NCI-H2081 (cell line): ENCODE measurements at regions not wholly inside any gene's neighbourhood (a gene's known extent, or its start where the extent isn't known, plus 50 kb on each side); places are given as distances from the start of the nearest gene placed in this dataset.
"Not testable (repeated sequence)": the region's sequence is repeated elsewhere in the genome, so short reads cannot be mapped to it uniquely, and the experiment has no call there.

ENCODE experiments used
- DNase-seq, 2 experiments: peaks; one replicate each; lab custom pipeline; 2025; lab: John Stamatoyannopoulos, UW

DNA sequence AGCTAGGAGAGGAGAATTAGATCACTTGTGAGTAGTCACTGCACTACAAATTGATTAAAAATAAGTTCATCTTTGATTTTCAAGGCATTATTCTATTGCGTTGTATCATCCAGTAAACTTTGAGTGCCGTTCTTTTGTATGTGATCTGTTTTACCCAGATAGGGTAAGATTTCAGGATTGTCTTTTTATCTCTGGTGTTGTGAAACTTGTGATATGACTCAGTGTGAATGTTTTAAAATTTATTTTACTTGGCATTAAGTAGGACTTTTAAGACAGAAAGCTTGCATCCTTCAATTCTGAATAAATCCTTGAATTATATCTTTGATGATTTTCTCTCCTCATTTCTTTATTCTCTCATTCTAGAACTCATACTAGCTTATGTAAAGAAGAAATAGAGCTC is 93.3 kb upstream of the ADAMTS5 start:
- no peak for DNase-seq

DNA sequence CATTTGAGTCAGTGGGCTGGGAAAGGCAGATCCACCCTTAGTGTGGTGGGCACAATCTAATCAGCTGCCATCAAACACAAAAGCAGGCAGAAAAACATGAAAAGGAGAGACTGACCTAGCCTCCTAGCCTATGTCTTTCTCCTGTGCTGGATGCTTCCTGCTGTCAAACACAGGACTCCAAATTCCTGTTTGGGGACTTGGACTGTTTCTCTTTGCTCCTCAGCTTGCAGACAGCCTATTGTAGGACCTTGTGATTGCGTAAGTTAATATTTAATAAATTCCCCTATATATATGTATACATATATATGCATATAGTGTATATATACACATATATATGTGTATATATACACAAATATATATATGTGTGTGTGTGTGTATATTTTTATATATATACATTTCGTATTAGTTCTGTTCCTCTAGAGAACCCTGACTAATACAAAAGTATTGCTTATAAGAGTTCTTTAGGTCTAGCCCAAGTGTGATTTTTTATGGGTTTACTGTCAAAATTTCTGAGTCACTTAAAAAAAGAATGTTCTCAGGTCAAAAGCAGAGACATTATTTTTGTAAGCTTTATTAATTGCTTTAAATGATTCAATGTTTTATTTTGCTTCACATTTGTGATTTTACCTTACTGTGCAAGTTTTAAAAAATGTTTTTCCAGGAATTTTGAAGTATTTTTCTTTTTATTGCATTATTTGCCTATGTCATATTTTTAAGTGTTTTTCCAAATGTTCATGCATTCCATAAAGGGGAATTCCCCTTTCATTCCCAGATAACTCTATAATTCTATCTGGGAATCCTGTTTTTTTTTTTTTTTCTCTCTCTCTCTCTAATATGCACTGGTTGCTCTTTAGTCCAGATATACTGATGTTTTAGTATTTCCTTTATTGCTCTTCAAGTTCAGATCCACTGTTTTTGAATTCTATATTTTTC is 92.1 kb upstream of the ADAMTS5 start:
- no peak for DNase-seq

DNA sequence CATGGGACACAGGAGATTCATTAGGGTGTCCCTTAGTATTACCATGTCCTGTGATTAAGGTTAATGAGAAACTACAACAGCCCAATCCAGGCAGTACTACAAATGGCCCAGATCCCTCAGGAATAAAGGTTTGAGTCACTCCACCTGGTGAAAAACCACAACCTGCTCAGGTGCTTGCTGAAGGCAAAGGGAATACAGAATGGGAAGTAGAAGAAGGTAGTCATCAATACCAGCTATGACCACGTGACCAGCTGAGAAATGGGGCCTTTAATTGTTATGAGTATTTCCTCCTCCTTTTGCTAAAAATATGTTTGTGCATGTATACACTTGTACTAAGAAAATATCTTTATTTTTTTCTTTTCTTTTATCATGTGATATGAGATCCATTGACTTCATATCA is 91.1 kb upstream of the ADAMTS5 start:
- no peak for DNase-seq

DNA sequence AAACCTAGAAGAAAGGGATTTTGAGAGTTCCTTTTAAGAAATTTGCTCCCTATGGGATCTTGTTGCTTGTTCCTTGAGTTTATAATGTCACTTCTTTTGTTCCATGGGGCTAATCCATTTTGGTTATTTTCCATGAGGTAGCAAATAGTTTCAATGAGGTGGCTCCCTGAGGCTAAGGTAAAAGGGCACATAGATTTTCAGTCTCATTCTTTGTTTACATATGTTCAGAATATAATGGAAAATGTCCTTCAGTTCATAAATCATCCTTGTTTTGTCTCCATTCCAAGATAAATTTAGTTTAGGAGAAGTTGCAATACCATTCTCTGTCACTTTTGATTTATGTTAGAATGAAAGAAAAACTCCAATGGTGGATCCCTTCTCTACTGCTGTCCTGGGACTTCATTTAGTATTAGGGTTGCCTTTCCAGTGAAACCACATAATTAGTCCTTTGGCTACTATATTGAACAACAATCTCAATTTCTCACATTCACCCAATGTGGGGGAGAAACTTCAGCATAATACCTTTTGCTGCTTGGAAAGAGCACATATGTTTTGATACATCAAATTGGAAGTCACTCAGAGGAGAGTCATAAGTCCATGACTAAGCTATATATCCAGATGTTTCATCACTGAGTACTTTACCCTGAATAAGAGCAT is 80.9 kb upstream of the ADAMTS5 start:
- DNase-seq, result no peak

DNA sequence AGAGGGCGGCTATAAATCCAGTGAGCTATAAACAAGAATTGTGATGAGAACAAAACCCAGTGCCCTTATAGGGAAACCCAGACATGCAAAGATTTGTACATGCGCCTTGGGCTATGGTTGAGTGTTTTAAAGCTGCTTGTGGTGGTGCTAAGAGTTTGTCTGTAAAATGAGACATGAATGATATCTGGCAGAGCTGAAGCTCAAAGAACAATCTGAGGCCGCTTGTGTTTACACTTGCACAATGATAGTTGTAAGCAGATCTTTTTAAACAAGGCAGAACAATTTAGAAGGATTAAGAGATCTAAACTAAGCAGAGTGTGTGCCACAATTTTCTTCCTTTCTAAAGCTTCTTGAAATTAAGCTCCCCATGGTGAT is 80.4 kb upstream of the ADAMTS5 start:
- no peak for DNase-seq

DNA sequence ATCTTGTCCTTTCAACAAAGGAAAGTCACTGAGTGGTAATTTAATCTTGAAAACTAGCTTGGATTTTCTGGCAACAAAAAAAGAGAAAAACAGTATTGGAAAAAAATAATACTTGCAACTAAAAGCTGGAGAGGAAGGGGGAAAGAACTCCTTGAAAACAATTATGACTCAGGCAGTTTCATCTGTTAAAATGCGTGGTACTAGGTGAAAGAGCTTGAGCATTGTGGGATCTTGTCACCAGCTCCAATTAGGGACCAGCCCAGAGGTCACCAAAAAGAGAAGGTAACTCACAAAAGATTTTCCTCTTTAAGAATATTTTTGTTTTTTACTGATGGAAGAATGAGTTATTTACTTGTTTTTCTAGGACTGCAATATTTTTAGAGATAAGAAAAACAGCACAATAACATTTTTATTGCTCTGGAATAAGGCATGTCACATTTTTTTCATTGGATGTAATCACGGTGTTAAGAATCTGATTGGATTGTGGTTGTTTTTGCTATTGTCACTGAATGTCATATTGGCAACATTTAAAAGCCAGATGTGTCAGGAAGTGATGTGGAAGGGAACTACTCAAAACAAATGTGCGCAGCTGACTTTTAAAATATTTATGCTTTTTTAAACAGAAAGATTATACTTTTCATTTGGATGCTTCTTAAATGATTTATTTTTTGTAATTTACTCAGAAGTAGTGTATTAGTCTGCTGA is 78.5 kb upstream of the ADAMTS5 start:
- DNase-seq, result no peak

DNA sequence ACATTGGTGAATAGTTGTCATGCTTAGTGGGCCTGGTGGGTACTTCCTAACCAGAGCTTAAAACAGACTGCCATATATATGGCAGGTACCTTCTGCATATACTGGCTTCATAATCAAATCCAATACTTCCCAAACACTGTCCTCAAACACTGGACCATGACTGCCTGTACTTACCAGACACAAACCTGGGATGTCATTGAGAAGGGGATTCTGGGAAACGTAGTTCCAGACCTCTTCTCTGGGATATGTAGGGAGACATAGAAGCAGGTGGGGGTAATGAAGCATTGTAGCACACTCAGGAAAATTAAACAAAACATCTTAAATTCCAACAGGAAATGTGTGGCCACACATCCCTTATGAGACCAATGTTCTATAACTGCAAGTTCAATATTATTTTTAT is 76.5 kb upstream of the ADAMTS5 start:
- DNase-seq, result no peak

DNA sequence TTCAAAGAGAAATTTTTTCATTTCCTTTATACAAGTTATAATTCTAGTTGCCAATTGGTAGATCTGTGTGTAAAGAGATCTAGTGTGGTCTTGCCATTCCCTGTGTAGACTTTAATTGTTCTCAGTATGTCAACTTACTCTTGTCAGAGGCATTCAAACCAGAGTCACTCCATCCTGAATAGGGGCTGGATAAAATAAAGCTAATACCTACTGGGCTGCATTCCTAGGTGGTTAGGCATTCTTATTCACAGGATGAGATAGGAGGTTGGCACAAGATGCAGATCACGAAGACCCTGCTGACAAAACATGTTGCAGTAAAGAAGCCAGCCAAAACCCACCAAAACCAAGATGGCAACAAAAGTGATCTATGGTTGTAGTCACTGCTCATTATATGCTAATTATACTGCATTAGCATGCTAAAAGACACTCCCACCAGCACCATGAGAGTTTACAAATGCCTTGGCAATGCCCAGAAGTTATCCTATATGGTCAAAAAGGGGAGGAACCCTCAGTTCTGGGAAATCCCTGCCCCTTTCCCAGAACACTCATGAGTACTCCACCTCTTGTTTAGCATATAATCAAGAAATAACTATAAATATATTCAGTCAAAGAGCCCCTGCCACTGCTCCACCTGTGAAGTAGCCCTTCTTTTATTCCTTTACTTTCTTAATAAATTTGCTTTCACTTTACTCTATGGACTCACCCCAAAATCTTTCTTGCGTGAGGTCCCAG is 74.0 kb upstream of the ADAMTS5 start:
- no peak for DNase-seq

DNA sequence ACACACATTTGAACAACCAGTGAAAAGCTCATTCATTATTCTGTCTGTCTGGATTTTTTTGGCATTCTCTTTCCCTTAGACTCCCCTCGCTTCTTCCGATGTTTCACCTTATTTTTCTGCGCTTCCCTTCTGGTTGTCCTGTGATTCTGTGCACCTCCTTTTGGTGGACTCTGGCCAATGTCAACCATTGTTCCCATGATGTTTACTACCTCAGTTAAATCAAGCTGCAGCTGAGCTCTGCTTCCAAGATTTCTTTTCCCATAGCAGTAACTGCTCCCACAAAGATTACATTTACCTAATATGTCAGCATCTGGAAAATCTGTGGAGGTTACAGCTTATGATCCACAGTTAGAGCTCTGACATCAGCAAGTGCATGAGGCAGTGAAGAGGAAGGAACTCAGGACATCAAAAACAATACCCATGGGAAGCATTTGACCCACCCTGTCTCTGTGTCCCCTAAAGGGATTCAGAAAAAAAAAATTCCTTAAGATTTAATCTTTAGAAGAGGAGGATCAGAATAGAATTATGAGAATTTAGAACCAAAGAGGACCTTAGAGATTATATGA is 69.9 kb upstream of the ADAMTS5 start:
- DNase-seq, result no peak

DNA sequence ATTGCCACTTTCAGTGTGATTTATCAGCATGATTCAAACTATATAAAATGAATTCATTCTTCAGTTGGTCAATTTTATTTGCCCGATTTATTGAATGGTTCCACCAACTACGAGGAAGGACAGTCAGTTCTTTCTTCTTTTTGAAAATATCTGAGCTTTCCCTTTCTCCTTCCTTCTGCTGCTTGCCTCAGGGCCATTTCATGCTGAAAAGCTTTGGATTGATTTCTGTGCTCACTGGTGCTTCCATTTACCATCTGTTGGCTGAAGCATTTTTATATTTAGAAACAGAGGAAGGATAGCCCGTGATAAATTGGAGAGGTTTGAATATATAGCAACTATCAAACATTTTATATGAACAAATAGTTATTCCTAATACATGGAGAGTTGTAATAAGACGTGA is 68.9 kb upstream of the ADAMTS5 start:
- no peak for DNase-seq

DNA sequence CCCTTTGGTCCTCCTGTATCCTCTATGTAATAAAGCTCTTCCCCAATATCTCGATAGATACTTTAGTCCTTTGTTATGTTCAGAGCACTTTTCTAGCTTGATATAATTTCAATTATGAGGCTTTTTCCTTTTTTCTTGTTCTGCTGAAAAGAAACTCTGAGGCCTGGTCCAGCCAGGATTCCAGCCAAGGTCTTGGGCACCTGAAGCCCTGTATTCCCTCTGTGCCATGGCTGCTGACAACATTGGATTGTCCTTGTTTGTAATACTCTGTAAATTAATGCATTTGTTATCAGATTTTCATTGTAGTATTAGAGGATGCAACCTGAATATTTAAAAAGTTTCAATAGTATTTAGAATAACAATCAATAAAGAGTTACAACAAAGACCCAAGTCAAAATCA is 67.9 kb upstream of the ADAMTS5 start:
- no peak for DNase-seq

DNA sequence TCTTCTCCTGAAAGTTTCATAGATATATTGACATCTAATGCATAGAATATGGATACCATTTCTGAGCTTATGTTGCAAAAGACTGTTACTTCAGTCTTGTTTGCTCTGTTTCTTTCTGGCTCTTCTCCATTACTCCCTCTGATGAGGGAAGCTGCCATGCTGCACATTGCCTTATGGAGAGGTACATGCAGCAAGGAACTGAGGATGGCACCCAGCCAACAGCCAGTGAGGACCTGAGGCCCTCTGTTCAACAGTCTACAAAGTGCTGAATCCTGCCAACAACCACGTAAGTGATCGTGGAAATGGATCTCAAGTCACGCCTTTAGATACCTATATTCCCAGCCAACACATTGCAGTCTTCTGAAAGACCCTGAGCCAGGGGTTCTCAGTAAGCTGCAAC is 66.6 kb upstream of the ADAMTS5 start:
- DNase-seq, result no peak

DNA sequence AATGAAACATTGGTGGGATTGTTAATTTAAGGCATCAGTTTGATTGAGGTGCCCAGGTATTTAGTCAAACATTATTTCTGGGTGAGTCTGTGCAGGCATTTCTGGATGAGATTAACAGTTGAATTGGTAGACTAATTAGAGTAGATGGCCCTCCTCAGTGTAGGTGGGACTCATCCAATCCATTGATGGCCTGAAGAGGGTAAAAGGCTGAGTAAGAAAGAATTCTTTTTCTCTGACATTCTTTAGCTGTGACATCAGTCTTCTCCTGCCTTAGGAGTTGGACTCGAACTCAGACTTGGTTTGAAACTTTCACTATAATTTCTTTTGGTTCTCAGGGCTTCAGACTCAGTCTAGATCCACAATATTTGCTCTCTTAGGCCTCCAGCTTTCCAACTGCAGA is 59.6 kb upstream of the ADAMTS5 start:
- DNase-seq, result no peak

DNA sequence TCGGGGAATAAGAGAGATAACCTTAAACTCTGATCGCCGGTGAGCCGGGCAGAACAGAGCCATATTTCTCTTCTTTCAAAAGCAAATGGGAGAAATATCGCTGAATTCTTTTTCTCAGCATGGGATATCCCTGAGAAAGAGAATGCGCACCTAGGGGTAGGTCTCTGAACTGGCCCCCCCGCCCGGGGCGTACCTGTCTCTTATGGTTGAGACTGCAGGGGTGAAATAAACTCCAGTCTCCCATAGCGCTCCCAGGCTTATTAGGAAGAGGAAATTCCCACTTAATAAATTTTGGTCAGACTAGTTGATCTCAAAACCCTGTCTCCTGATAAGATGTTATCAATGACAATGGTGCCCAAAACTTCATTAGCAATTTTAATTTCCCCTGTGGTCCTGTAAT is 58.8 kb upstream of the ADAMTS5 start:
- not testable (repeated sequence) for DNase-seq

DNA sequence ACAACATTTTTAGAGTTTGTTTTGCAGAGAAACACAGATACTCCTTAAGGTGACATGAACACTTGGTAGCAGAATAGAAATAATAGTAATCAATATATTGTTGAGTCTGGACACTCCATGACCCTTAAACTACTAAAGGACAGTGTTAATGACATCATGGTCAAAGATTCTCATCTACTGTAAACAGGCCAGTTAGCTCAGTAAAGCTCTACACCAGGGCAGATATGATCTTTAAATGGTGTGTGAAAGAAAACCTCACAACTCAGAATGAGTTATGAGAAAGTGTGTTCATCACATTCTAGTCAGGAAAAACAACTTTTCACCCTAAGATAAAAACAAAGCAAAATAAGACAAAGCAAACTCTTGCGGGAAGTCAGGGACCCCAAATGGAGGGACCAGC is 58.1 kb upstream of the ADAMTS5 start:
- no peak for DNase-seq

DNA sequence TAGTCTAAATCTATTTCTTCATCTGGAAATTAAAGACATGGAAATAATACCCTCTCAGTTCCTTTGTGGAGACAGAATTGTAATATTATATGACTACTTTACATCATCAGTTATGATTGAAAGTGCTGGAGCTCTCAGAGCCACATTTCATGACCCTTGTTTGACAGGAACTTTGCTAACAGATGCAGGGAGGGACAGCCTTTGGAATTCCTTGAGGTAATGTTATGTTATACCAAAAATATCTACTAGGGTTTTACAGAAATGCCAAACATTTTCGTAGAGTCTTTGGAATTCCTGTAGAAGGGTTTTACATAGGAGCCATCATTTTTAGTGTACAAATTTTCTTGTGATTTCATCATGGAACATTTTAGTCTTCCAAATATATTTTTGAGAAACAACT is 57.4 kb upstream of the ADAMTS5 start:
- no peak for DNase-seq

DNA sequence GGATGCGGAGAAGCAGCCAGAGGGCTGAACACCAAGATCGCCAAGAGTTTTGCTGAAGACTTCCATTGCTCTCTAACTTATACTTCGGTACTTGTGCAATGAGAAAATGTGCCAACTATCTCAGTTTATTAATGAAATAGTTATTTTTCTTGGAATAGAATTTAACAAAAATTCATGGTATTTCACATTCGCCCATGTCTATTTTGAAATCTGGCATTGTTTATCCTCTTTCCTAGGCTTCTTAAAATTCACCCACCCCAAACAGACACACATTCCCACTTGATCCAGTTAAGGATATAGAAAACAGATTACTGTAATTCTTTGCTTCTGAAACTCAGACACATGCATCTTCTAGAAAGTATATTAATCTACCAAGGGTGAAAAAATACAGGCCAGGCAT is 56.3 kb upstream of the ADAMTS5 start:
- no peak for DNase-seq

DNA sequence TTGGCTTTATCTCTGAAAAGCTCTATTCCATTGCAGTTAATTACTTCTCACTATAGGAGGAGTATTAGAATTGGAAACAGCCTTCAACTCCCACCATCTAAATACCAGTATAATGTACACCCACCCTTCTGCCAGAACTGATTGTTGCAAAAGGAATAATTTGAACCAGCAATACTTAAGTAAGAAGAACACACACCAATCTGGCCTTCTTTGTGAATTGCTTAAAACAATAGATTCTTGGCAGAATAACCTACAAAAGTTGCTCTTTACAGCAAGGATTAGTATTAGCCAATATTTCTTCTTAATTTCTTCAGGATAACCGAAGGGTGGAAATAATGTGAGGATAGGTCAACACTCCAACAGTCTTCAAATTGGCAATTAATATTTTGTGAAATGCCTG is 54.9 kb upstream of the ADAMTS5 start:
- DNase-seq, result no peak

DNA sequence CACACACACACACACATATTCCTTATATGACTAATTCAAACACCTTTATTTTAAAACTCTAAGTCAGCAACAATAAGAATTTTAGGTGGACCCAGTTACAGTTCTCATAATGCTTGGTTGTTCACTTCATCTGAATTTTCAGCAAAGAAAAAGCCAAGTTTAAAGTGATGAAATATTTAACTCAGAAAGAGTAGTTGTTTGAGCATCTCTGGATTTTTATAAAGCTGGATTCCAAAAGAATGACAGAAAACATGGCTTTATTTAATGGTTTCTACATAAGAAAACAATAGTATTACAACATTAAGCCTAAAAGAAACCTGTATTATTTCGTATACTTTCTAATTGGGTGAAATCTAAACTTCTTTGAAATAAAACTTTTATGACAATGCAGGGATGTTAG is 54.2 kb upstream of the ADAMTS5 start:
- DNase-seq, result no peak

DNA sequence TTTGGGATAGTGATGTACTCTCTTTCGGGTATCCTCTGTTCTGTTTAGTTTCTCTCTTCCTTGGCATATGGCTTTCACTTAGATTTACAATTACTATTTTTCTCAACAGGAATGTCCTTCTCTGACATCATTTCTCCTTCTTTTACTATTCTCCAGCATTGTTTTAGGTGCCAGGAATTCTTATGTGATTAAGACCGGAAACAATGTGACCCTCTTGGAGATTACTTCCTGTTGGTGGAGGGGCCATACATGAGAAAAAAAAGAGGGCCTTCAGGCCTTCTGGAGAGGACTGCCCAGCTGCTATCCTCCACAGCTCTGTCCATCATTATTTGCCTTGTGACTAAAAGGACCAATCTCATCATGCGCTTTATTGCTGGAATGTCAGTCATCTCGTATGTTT is 50.4 kb upstream of the ADAMTS5 start:
- no peak for DNase-seq
